ENCODE measurements at regions not wholly inside any gene's neighbourhood (a gene's known extent, or its start where the extent isn't known, plus 50 kb on each side); places are given as distances from the start of the nearest gene placed in this dataset.
"Not testable (repeated sequence)": the region's sequence is repeated elsewhere in the genome, so short reads cannot be mapped to it uniquely, and the experiment has no call there.

DNA sequence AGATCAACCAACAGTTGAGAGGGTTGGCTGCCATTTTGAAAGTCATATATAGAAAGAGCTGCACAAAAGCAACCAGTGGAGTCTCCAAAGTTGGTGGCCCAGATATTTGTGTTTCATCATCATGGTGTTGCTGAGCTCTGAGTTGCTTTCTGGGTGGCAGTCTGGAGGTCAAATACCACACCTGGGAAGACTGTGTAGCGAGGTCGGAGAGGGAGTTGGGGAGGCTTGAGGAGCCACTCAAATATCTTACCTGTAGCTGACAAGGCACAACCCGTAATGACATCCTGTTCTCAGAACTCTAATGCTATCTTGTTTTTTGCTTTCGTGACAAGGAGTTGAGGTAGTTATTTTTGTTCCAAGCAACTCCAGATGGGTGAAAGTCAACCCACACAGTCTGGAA, 100.4 kb downstream of the NPIPB5 start:
- not testable (repeated sequence) for TF ChIP-seq POLR2A (IDR thresholded peaks at IDR 0.05)
- TF ChIP-seq, protein P1, sequence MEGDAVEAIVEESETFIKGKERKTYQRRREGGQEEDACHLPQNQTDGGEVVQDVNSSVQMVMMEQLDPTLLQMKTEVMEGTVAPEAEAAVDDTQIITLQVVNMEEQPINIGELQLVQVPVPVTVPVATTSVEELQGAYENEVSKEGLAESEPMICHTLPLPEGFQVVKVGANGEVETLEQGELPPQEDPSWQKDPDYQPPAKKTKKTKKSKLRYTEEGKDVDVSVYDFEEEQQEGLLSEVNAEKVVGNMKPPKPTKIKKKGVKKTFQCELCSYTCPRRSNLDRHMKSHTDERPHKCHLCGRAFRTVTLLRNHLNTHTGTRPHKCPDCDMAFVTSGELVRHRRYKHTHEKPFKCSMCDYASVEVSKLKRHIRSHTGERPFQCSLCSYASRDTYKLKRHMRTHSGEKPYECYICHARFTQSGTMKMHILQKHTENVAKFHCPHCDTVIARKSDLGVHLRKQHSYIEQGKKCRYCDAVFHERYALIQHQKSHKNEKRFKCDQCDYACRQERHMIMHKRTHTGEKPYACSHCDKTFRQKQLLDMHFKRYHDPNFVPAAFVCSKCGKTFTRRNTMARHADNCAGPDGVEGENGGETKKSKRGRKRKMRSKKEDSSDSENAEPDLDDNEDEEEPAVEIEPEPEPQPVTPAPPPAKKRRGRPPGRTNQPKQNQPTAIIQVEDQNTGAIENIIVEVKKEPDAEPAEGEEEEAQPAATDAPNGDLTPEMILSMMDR (IDR thresholded peaks at IDR 0.05) = not testable (repeated sequence)
